ENCODE measurements at regions not wholly inside any gene's neighbourhood (a gene's known extent, or its start where the extent isn't known, plus 50 kb on each side); places are given as distances from the start of the nearest gene placed in this dataset.

DNA sequence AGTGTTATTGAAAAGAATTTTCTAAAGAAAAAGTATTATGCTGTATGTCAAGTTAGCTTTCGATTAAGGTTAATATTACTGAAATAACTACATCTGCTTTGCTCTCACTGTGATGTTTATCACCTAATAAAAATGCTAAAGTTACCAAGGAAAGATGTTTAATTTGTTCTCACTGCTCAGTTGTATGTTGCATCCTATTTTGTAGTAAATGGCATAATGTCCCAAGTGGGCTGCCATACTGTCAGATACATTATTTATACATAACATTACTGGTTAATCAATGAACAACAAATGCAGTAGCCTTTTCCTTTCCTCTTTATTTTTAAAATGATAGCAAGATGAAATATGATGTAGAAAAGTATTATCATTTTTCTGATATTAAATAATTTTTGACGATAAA lies 226.3 kb upstream of the DACH1 start:
- Histone ChIP-seq H3K4me3 (ENCODE audit: low read length) (no peak overlapping the region), H3K36me3 (ENCODE audit: insufficient read depth, low read length) (no peaks in the 10 kb centered on the region), H3K4me1 (ENCODE audit: insufficient read depth, low read length) (no peaks in the 10 kb centered on the region), H3K27me3 (ENCODE audit: control insufficient read depth in 1 of 2, insufficient read depth in 2 of 2, low read length in 2 of 2) (no peaks in the 10 kb centered on the region), H3K9me3 (ENCODE audit: control insufficient read depth in 1 of 2, insufficient read depth in 1 of 2, low read length in 2 of 2) (no peaks in the 10 kb centered on the region), H3K27ac (ENCODE audit: low read depth in 1 of 2, low read length in 2 of 2) (no peak overlapping the region)
- ChIA-PET CTCF (no interaction called here), POLR2A (no interaction called here)
- ATAC-seq (ENCODE audit: poor library complexity) (no peak), DNase-seq (no peak)
- H3K27me3 Mint-ChIP-seq, result no peaks in the 10 kb centered on the region
- peaks cover 2% of the 10 kb centered on the region for H3K9me3 Mint-ChIP-seq
- H3K27ac Mint-ChIP-seq, result no peak overlapping the region
- no peaks in the 10 kb centered on the region for H3K36me3 Mint-ChIP-seq (ENCODE audit: low read depth)
- H3K4me1 Mint-ChIP-seq (ENCODE audit: low read depth), result no peaks in the 10 kb centered on the region
- intact Hi-C loops (cut with DNase I, micrococcal nuclease), result no loop called here
- no peak overlapping the region for H3K4me3 Mint-ChIP-seq
- TF ChIP-seq CTCF (IDR thresholded peaks at IDR 0.05), result no peak

GRCh38 chr13:72074663-72075062 lies 207.7 kb upstream of the DACH1 start:
- H3K27me3 Mint-ChIP-seq, result no peaks in the 10 kb centered on the region
- no peaks in the 10 kb centered on the region for H3K9me3 ChIP-seq (ENCODE audit: control insufficient read depth in 1 of 2, insufficient read depth in 1 of 2, low read length in 2 of 2)
- intact Hi-C loops (cut with DNase I, micrococcal nuclease), result no loop called here
- H3K4me3 Mint-ChIP-seq, result no peak overlapping the region
- H3K4me1 Mint-ChIP-seq (ENCODE audit: low read depth), result no peaks in the 10 kb centered on the region
- no peaks in the 10 kb centered on the region for H3K36me3 Mint-ChIP-seq (ENCODE audit: low read depth)
- no peak for TF ChIP-seq CTCF (IDR thresholded peaks at IDR 0.05)
- no peak for DNase-seq
- ATAC-seq (ENCODE audit: poor library complexity), result no peak
- no peak overlapping the region for H3K4me3 ChIP-seq (ENCODE audit: low read length)
- ChIA-PET POLR2A (no interaction called here), CTCF (no interaction called here)
- no peak overlapping the region for H3K27ac Mint-ChIP-seq
- no peak overlapping the region for H3K27ac ChIP-seq (ENCODE audit: low read depth in 1 of 2, low read length in 2 of 2)
- no peaks in the 10 kb centered on the region for H3K36me3 ChIP-seq (ENCODE audit: insufficient read depth, low read length)
- no peaks in the 10 kb centered on the region for H3K27me3 ChIP-seq (ENCODE audit: control insufficient read depth in 1 of 2, insufficient read depth in 2 of 2, low read length in 2 of 2)
- H3K4me1 ChIP-seq (ENCODE audit: insufficient read depth, low read length), result no peaks in the 10 kb centered on the region
- no peaks in the 10 kb centered on the region for H3K9me3 Mint-ChIP-seq

GRCh38 chr13:72072261-72072660 lies 205.3 kb upstream of the DACH1 start:
- Mint-ChIP-seq H3K36me3 (ENCODE audit: low read depth) (no peaks in the 10 kb centered on the region), H3K27me3 (no peaks in the 10 kb centered on the region), H3K27ac (no peak overlapping the region), H3K4me1 (ENCODE audit: low read depth) (no peaks in the 10 kb centered on the region), H3K9me3 (peaks cover 1% of the 10 kb centered on the region), H3K4me3 (no peak overlapping the region)
- H3K9me3 ChIP-seq (ENCODE audit: control insufficient read depth in 1 of 2, insufficient read depth in 1 of 2, low read length in 2 of 2), result no peaks in the 10 kb centered on the region
- ChIA-PET POLR2A (no interaction called here), CTCF (no interaction called here)
- H3K36me3 ChIP-seq (ENCODE audit: insufficient read depth, low read length), result no peaks in the 10 kb centered on the region
- no peak for TF ChIP-seq CTCF (IDR thresholded peaks at IDR 0.05)
- no peak overlapping the region for H3K27ac ChIP-seq (ENCODE audit: low read depth in 1 of 2, low read length in 2 of 2)
- no peaks in the 10 kb centered on the region for H3K4me1 ChIP-seq (ENCODE audit: insufficient read depth, low read length)
- ATAC-seq (ENCODE audit: poor library complexity), result no peak
- no peak for DNase-seq
- H3K4me3 ChIP-seq (ENCODE audit: low read length), result no peak overlapping the region
- H3K27me3 ChIP-seq (ENCODE audit: control insufficient read depth in 1 of 2, insufficient read depth in 2 of 2, low read length in 2 of 2), result no peaks in the 10 kb centered on the region
- intact Hi-C loops (cut with DNase I, micrococcal nuclease), result no loop called here
